NT2/D1 (cell line): ENCODE measurements at regions not wholly inside any gene's neighbourhood (a gene's known extent, or its start where the extent isn't known, plus 50 kb on each side); places are given as distances from the start of the nearest gene placed in this dataset.

Experiments
- DNase-seq: peaks from one replicate; pipeline ENCODE4 v3.0.0-alpha.2; 2011; ENCODE audit warnings: low read depth, low spot score
- H3K27me3 ChIP-seq: 2 replicates; pipeline ENCODE4 v1.6.0; 2011; ENCODE audit warnings: mild to moderate bottlenecking; ENCODE audit not compliant: insufficient read length, insufficient read depth
- H3K36me3 ChIP-seq: 2 replicates; pipeline ENCODE4 v1.6.1; 2011; ENCODE audit warnings: mild to moderate bottlenecking, low read length, mixed read lengths; ENCODE audit not compliant: insufficient read depth, insufficient read length
- H3K4me1 ChIP-seq: 2 replicates; pipeline ENCODE4 v1.5.1; 2011; ENCODE audit not compliant: insufficient read depth, insufficient read length
- H3K4me3 ChIP-seq: 2 replicates; pipeline ENCODE4 v1.5.1; 2011; ENCODE audit warnings: low read depth; ENCODE audit not compliant: insufficient read length
- H3K9ac ChIP-seq: 2 replicates; pipeline ENCODE4 v1.6.0; 2011; ENCODE audit warnings: low read depth; ENCODE audit not compliant: insufficient read length
- H3K9me3 ChIP-seq: 2 replicates; pipeline ENCODE4 v1.5.1; 2011; ENCODE audit warnings: mild to moderate bottlenecking, low read length; ENCODE audit not compliant: insufficient read depth
- SUZ12 ChIP-seq: IDR thresholded peaks from 2 replicates; pipeline ENCODE4 v1.6.1; 2011; ENCODE audit not compliant: insufficient read length, insufficient read depth; ENCODE audit errors: extremely low read depth
- YY1 ChIP-seq: IDR thresholded peaks from 2 replicates; pipeline ENCODE4 v1.6.1; 2011; ENCODE audit not compliant: insufficient read length, insufficient read depth
- ZNF274 ChIP-seq: IDR thresholded peaks from 2 replicates; pipeline ENCODE4 v1.6.1; 2011; ENCODE audit warnings: mild to moderate bottlenecking, low read depth, low read length

DNA sequence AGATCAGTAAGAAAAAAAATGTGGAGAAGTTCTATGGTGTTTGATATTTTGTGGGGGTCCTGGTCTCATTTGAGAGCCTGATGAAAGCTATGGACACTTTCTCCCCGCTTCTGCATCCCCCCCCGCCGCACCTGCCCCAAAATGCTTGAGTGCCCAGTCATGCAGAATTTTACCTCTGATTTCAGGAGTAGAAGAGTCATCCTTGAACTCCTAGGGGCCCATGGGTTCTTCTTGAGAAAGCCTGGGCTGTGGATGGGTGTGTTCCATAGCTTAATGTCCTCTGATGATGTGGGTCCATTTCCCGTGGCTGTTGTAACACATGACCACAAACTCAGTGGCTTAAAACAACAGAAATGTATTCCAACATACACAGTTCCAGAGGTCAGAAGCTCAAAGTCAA is 248.8 kb upstream of the PWP1 start:
- no peak for TF ChIP-seq ZNF274
- DNase-seq, result no peak
- Histone ChIP-seq H3K27me3 (no peaks in the 10 kb centered on the region), H3K36me3 (no peaks in the 10 kb centered on the region), H3K9me3 (no peaks in the 10 kb centered on the region), H3K4me1 (peaks cover 5% of the 10 kb centered on the region), H3K4me3 (no peak overlapping the region), H3K9ac (no peak overlapping the region)

DNA sequence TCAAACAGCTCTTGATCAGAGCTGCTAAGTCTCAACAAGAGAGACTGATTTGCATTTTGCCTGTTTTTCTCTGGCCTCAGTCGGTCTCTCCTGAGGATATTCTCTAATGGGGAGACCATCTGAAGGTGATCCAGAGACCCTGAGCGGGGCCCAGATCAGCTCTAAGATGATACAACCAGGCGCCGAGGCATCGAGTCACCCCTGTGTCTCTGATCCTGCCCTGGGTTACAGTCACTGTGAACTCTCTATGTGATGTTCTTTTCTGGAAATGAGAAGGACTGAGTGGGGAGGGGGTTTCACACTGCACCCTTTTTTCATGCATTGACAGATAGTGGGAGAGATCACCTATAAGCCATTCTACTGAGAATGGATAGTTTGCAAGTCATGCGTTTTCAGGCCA is 247.6 kb upstream of the PWP1 start:
- Histone ChIP-seq H3K9me3 (no peaks in the 10 kb centered on the region), H3K4me3 (no peak overlapping the region), H3K36me3 (no peaks in the 10 kb centered on the region), H3K27me3 (no peaks in the 10 kb centered on the region), H3K4me1 (peaks cover 4% of the 10 kb centered on the region), H3K9ac (no peak overlapping the region)
- TF ChIP-seq YY1 (no peak), SUZ12 (no peak), ZNF274 (no peak)
- no peak for DNase-seq

DNA sequence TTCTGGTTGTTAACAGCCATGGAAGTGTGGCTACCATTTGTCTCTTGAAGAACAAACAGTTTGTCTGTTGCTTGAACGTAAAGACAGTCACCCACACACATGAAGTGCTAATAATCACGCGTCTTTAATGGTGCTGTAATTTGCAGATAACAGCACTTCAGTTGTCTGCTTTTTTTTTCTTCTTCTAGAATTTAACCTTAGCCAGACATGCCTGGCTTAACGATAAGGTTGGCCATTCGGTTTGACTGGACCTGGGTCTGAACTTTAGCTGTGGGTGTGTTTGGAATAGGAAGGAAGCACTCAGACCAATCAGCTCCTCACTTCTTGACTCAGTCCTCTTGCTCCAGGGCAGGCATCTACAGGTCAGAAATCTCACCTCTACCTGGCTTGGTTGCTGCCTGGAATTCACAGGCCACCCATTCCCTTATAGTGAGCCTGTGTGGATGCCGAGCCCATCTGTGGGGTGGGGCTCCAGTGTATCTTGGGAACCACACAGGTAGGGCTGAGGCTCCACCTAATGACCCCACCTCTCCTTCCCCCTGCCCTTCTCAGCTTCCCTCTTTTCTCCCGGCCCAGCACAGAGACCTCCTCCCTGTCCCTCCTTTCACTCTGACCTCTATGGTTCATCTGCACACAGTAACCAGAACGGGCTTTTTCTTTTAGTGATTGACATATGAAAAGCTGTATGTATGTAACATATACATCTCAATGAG is 246.4 kb upstream of the PWP1 start:
- no peaks in the 10 kb centered on the region for H3K36me3 ChIP-seq
- H3K4me3 ChIP-seq, result no peak overlapping the region
- H3K4me1 ChIP-seq, result peaks cover 4% of the 10 kb centered on the region
- H3K9ac ChIP-seq, result no peak overlapping the region
- no peak for DNase-seq
- no peaks in the 10 kb centered on the region for H3K9me3 ChIP-seq
- H3K27me3 ChIP-seq, result no peaks in the 10 kb centered on the region
- TF ChIP-seq ZNF274 (no peak), YY1 (no peak), SUZ12 (no peak)

DNA sequence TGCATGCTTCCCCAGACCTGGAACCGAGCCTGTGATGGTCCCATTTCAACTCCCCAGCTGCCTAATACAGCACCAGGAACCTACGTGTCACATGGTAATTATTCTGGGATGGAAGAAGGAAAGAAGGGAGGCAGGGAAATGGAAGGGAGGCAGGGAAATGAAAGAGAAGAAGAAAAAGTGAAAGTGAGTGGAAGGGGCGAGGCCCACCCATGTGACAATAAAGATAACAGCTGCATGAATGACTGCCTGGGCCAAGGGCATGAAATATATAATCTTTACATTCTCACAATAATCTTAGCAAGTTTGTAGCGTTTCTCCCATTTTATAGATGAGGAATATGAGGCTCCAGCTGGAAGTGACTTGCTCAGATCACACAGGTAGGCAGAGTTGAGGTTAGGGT is 245.0 kb upstream of the PWP1 start:
- DNase-seq, result no peak
- Histone ChIP-seq H3K4me3 (no peak overlapping the region), H3K9ac (no peak overlapping the region), H3K9me3 (no peaks in the 10 kb centered on the region), H3K27me3 (no peaks in the 10 kb centered on the region), H3K36me3 (no peaks in the 10 kb centered on the region), H3K4me1 (peaks cover 4% of the 10 kb centered on the region)
- TF ChIP-seq ZNF274 (no peak), YY1 (no peak), SUZ12 (no peak)

DNA sequence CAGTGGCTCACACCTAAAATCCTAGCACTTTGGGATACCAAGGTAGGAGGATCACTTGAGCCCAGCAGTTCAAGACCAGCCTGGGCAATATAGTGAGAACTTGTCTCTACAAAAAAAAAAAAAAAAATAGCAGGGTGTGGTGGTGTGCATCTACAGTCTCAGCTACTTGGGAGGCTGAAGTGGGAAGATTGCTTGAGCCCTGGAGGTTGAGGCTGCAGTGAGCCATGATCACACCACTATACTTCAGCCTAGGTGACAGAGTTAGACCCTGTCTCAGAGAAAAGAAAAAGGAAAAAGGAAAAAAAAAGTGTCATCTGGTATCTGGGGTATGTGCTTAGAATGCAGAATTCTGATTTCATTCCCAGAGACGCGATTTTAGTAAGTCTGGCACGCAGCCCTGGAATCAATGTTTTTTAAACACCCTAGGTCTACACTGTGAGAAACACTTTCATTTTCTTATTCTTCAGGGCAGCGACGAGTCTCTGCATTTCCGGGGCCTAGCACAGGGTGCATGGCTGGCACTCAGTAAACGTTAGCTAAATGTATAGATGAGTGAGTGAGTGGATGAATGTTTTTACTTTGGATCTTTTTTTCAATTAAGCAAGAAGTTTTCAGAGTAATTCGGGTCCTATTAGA is 243.8 kb upstream of the PWP1 start:
- no peaks in the 10 kb centered on the region for H3K36me3 ChIP-seq
- no peak for DNase-seq
- H3K9ac ChIP-seq, result no peak overlapping the region
- peaks cover 2% of the 10 kb centered on the region for H3K4me1 ChIP-seq
- TF ChIP-seq ZNF274 (no peak), SUZ12 (no peak), YY1 (no peak)
- H3K9me3 ChIP-seq, result no peaks in the 10 kb centered on the region
- no peak overlapping the region for H3K4me3 ChIP-seq
- H3K27me3 ChIP-seq, result no peaks in the 10 kb centered on the region

DNA sequence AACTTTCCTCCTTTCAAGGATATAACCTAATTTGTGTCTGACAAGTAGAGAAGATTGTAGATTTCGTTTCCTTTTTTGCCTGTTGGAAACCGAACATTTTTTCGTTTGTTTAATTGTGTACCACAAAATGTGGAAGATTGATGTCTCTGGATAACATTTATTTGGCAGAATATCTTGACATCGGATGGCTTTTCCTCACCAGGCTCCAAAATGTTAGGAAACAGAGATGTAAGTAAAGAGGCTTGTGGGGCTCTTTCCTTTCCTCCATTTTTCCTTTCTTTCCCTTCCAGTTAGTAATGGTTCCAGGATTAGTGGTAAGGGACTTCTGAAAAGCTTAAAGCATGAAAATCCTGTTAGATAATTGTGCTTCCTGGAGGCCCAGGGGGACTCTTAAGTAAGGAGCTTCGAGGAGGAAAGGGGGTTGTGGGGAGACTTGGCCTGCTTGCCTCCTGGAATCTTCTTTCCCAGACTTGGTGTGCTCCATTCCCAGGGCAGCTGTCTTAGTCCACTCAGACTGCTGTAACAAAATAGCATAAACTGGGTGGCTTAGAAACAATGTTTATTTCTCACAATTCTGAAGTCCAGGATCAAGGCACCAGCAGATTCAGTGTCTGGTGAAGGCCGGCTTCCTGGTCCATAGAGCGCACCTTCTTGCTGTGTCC is 243.1 kb upstream of the PWP1 start:
- H3K9me3 ChIP-seq, result no peaks in the 10 kb centered on the region
- H3K27me3 ChIP-seq, result no peaks in the 10 kb centered on the region
- H3K4me1 ChIP-seq, result peaks cover 2% of the 10 kb centered on the region
- TF ChIP-seq ZNF274 (no peak), SUZ12 (no peak), YY1 (no peak)
- no peak overlapping the region for H3K4me3 ChIP-seq
- H3K9ac ChIP-seq, result no peak overlapping the region
- DNase-seq, result no peak
- no peaks in the 10 kb centered on the region for H3K36me3 ChIP-seq

DNA sequence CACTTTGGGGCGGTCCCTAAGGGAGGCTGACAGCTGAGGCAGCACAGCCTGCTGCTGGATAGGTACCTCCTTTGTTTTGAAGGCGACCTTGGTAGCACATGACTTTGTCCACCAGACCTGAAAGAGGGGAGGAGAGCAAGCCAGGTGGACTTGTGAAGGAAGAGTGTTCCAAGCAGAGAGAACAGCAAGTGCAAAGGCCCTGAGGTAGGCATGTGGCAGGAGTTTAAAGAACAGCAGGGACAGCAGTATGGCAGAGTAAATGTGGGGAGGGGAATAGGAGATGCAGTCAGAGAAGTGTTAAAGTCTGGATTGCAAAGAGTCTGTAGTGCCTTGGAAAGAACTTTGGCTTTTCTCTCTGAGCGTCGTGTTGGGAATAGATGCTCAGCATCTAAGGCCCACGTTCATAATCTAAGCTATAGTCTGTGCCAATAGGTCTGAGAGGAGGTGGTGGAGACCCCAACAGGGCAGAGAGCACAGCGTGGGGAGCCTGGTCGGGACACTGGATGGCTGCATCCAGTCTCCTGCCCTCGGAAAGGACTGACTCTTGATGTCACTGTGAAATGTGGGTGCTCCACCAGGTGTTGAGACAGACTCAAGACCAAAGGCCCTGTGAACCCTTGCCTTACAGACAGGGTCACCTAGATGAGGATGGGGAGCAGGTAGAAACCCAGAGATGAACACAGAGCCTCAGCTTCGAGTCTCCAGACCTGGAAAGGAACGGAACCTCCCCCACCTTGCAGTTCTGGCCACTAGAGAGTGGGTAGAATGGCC is 242.1 kb upstream of the PWP1 start:
- no peak overlapping the region for H3K4me3 ChIP-seq
- peaks cover 2% of the 10 kb centered on the region for H3K4me1 ChIP-seq
- DNase-seq, result no peak
- no peak overlapping the region for H3K9ac ChIP-seq
- H3K9me3 ChIP-seq, result no peaks in the 10 kb centered on the region
- no peak for TF ChIP-seq SUZ12
- TF ChIP-seq YY1, result no peak
- TF ChIP-seq ZNF274, result no peak
- no peaks in the 10 kb centered on the region for H3K27me3 ChIP-seq
- no peaks in the 10 kb centered on the region for H3K36me3 ChIP-seq
